WTC11 (cell line): ENCODE measurements at regions not wholly inside any gene's neighbourhood (a gene's known extent, or its start where the extent isn't known, plus 50 kb on each side); places are given as distances from the start of the nearest gene placed in this dataset.

ENCODE experiments used
- CTCF ChIP-seq: fragments of 200-600 bp; IDR thresholded peaks from 2 replicates; pipeline ENCODE4 v1.8.0; 2022; ENCODE audit warnings: antibody characterized with exemption
- RELA ChIP-seq: sonication (generic); formaldehyde crosslinking; IDR thresholded peaks from 2 replicates; pipeline ENCODE4 v1.8.1; 2022; ENCODE audit warnings: missing genetic modification reagents, mild to moderate bottlenecking, borderline replicate concordance

DNA sequence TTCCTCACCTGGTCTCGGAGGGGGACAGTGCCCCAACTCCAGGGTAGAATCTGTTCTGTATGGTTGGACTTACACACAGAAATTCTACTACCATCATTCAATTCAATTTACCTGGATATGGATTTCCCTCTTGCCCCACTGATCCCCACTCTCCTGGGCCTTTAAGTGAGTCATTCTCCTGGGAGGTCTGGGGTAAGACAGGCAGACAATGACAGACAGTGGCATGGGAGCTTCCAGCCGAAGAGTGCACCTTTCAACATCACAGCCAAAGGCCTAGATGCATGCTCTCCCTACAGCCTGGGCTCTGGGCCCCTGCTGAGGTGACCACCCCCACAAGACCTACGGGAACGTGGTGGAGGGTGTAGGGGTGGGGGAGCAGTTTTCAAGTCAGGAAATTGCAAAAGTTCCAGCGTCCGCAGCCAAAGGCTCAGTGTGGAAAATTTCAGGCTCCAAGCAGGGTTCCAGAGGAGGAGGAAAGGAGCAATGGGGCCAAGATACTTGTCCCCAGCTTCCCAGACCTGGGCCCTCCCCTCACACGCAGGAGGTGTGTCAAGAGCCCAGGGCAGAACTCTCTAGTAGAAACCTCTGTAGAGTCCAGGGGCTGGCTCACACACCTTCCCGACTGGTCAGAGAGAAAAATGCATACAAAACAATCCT is 296.4 kb downstream of the CYP26B1 start:
- TF ChIP-seq CTCF (no peak), RELA (CRISPR knock-in tag) (no peak)
